GM06990 (cell line): ENCODE measurements at regions not wholly inside any gene's neighbourhood (a gene's known extent, or its start where the extent isn't known, plus 50 kb on each side); places are given as distances from the start of the nearest gene placed in this dataset.
"Not testable (repeated sequence)": the region's sequence is repeated elsewhere in the genome, so short reads cannot be mapped to it uniquely, and the experiment has no call there.

Source experiments
- DNase-seq: peaks from one replicate; pipeline ENCODE4 v3.0.0-alpha.2; 2011; ENCODE audit not compliant: insufficient read length; ENCODE audit errors: extremely low read depth
- H3K27me3 ChIP-seq: replicated peaks from 2 replicates; pipeline ENCODE4 v1.6.0; 2011; ENCODE audit warnings: low read length; ENCODE audit not compliant: control insufficient read depth, insufficient read depth
- H3K36me3 ChIP-seq: 2 replicates; pipeline ENCODE4 v1.5.1; 2011; ENCODE audit warnings: low read length; ENCODE audit not compliant: control insufficient read depth, insufficient read depth
- H3K4me3 ChIP-seq: replicated peaks from 2 replicates; pipeline ENCODE4 v1.5.1; 2011; ENCODE audit warnings: low read depth, mild to moderate bottlenecking, control low read depth, low read length
- CTCF ChIP-seq: IDR thresholded peaks from 2 replicates; pipeline ENCODE4 v1.5.1; 2011; ENCODE audit warnings: low read length, control low read depth, mild to moderate bottlenecking, inconsistent platforms; ENCODE audit not compliant: insufficient read depth, poor library complexity, severe bottlenecking

GRCh38 chr4:29722253-29722652 lies 997.9 kb upstream of the PCDH7 start:
- Histone ChIP-seq H3K4me3 (no peak overlapping the region), H3K36me3 (no peaks in the 10 kb centered on the region), H3K27me3 (no peaks in the 10 kb centered on the region)
- no peak for DNase-seq
- TF ChIP-seq CTCF = no peak

- Histone ChIP-seq H3K4me3 (no peak overlapping the region), H3K27me3 (no peaks in the 10 kb centered on the region), H3K36me3 (no peaks in the 10 kb centered on the region)
- no peak for DNase-seq
- TF ChIP-seq CTCF = no peak
Measured at GRCh38 chr4:29726938-29727337, 993.2 kb upstream of the PCDH7 start.

- no peak for TF ChIP-seq CTCF
- H3K4me3 ChIP-seq = no peak overlapping the region
- DNase-seq = no peak
Measured at GRCh38 chr4:29734343-29735213, 985.6 kb upstream of the PCDH7 start.

GRCh38 chr4:29756966-29757365 lies 963.2 kb upstream of the PCDH7 start:
- TF ChIP-seq CTCF = no peak
- H3K36me3 ChIP-seq = no peaks in the 10 kb centered on the region
- no peaks in the 10 kb centered on the region for H3K27me3 ChIP-seq
- no peak overlapping the region for H3K4me3 ChIP-seq
- DNase-seq = no peak

More at GRCh38 chr4:29734343-29735213, 985.6 kb upstream of the PCDH7 start:
- H3K36me3 ChIP-seq = no peaks in the 10 kb centered on the region
- H3K27me3 ChIP-seq = no peaks in the 10 kb centered on the region

- TF ChIP-seq CTCF = no peak
- Histone ChIP-seq H3K27me3 (no peaks in the 10 kb centered on the region), H3K4me3 (no peak overlapping the region), H3K36me3 (no peaks in the 10 kb centered on the region)
- no peak for DNase-seq
Measured at GRCh38 chr4:29762151-29762550, 958.0 kb upstream of the PCDH7 start.

- no peak for DNase-seq
- Histone ChIP-seq H3K36me3 (no peaks in the 10 kb centered on the region), H3K4me3 (no peak overlapping the region), H3K27me3 (no peaks in the 10 kb centered on the region)
- TF ChIP-seq CTCF = no peak
Measured at GRCh38 chr4:29770627-29771026, 949.5 kb upstream of the PCDH7 start.

- H3K36me3 ChIP-seq = not testable (repeated sequence)
Measured at GRCh38 chr4:29788123-29788522, 932.0 kb upstream of the PCDH7 start.

More at GRCh38 chr4:29788123-29788522, 932.0 kb upstream of the PCDH7 start:
- not testable (repeated sequence) for H3K27me3 ChIP-seq, H3K4me3 ChIP-seq, DNase-seq
